HEK293 (cell line): ENCODE measurements at regions not wholly inside any gene's neighbourhood (a gene's known extent, or its start where the extent isn't known, plus 50 kb on each side); places are given as distances from the start of the nearest gene placed in this dataset.

Experiments used
- CTCF ChIA-PET: fragments of 350-600 bp; formaldehyde crosslinking; extraction: SDS; loops from one replicate; lab custom pipeline; 2021; ENCODE audit warnings: antibody characterized with exemption; lab: Yijun Ruan, JAX
- POLR2A ChIA-PET: fragments of 300-600 bp; formaldehyde crosslinking; extraction: SDS; loops from one replicate; lab custom pipeline; 2020; ENCODE audit warnings: antibody characterized with exemption, inconsistent platforms; lab: Yijun Ruan, JAX
- H3K27ac ChIP-seq: fragments of 200-500 bp; sonication (Bioruptor generic); 2 replicates; pipeline ENCODE4 v1.5.1; 2014; ENCODE audit warnings: low read depth, low read length, control low read depth, inconsistent platforms; ENCODE audit errors: extremely low read depth
- H3K36me3 ChIP-seq, 2 experiments: fragments of 200-500 bp in 1 of 2; sonication (Bioruptor generic) in 1 of 2; 1 replicate in 1 of 2; 2 replicates in 1 of 2; pipeline ENCODE4 v1.5.1; 2014 to 2017; ENCODE audit warnings: inconsistent platforms in 2 of 2, low read length in 2 of 2; ENCODE audit not compliant: control insufficient read depth in 2 of 2, insufficient read depth in 1 of 2
- H3K4me1 ChIP-seq: fragments of 200-500 bp; sonication (Bioruptor generic); 2 replicates; pipeline ENCODE4 v1.5.1; 2014; ENCODE audit warnings: mild to moderate bottlenecking, low read length, inconsistent platforms; ENCODE audit not compliant: control insufficient read depth, insufficient read depth
- H3K4me3 ChIP-seq: 2 replicates; pipeline ENCODE4 v1.5.1; 2011; ENCODE audit warnings: low read depth, mild to moderate bottlenecking, control low read depth, low read length, moderate library complexity
- H3K9me3 ChIP-seq: fragments of 200-500 bp; sonication (Bioruptor generic); 2 replicates; pipeline ENCODE4 v1.5.1; 2014; ENCODE audit warnings: low read depth, low read length, inconsistent platforms; ENCODE audit not compliant: control insufficient read depth, insufficient read depth
- GLIS1 ChIP-seq: fragments of 450-650 bp; formaldehyde crosslinking; IDR thresholded peaks from 2 replicates; pipeline ENCODE4 v1.5.1; 2016; ENCODE audit warnings: missing biosample characterization, missing genetic modification characterization
- HOXC10 ChIP-seq: sonication (generic); formaldehyde crosslinking; IDR thresholded peaks from 2 replicates; pipeline ENCODE4 v1.8.1; 2023; ENCODE audit warnings: mild to moderate bottlenecking, missing genetic modification reagents
- MEIS1 ChIP-seq: sonication (generic); formaldehyde crosslinking; IDR thresholded peaks from 2 replicates; pipeline ENCODE4 v1.8.1; 2022; ENCODE audit warnings: missing genetic modification reagents, mild to moderate bottlenecking, borderline replicate concordance
- OVOL3 ChIP-seq: fragments of 450-650 bp; formaldehyde crosslinking; IDR thresholded peaks from 2 replicates; pipeline ENCODE4 v1.5.1; 2016; ENCODE audit warnings: missing biosample characterization, missing genetic modification characterization
- SETDB1 ChIP-seq: IDR thresholded peaks from one replicate; pipeline ENCODE4 v1.6.1; 2017; ENCODE audit warnings: mild to moderate bottlenecking, low read length, moderate library complexity, mixed read lengths; ENCODE audit not compliant: insufficient read length
- ZBTB1 ChIP-seq: fragments of 450-650 bp; formaldehyde crosslinking; IDR thresholded peaks from 2 replicates; pipeline ENCODE4 v1.5.1; 2016; ENCODE audit warnings: missing biosample characterization, missing genetic modification characterization
- ZFP69B ChIP-seq: fragments of 450-650 bp; formaldehyde crosslinking; IDR thresholded peaks from 2 replicates; pipeline ENCODE4 v1.5.1; 2016; ENCODE audit warnings: missing biosample characterization, missing genetic modification characterization
- ZNF132 ChIP-seq: fragments of 450-650 bp; formaldehyde crosslinking; IDR thresholded peaks from 2 replicates; pipeline ENCODE4 v1.5.1; 2017; ENCODE audit warnings: missing biosample characterization, missing genetic modification characterization, borderline replicate concordance
- ZNF138 ChIP-seq: fragments of 450-650 bp; formaldehyde crosslinking; IDR thresholded peaks from 2 replicates; pipeline ENCODE4 v1.5.1; 2016; ENCODE audit warnings: missing biosample characterization, missing genetic modification characterization, borderline replicate concordance
- ZNF140 ChIP-seq: fragments of 450-650 bp; formaldehyde crosslinking; IDR thresholded peaks from 2 replicates; pipeline ENCODE4 v1.5.1; 2016; ENCODE audit warnings: missing biosample characterization, missing genetic modification characterization
- ZNF146 ChIP-seq: fragments of 450-650 bp; formaldehyde crosslinking; IDR thresholded peaks from 2 replicates; pipeline ENCODE4 v1.5.1; 2016; ENCODE audit warnings: missing biosample characterization, missing genetic modification characterization
- ZNF157 ChIP-seq: fragments of 450-650 bp; formaldehyde crosslinking; IDR thresholded peaks from 2 replicates; pipeline ENCODE4 v1.5.1; 2016; ENCODE audit warnings: missing biosample characterization, missing genetic modification characterization
- ZNF202 ChIP-seq: fragments of 450-650 bp; formaldehyde crosslinking; IDR thresholded peaks from 2 replicates; pipeline ENCODE4 v1.5.1; 2016; ENCODE audit warnings: missing biosample characterization, missing genetic modification characterization, borderline replicate concordance
- ZNF362 ChIP-seq: fragments of 450-650 bp; formaldehyde crosslinking; IDR thresholded peaks from 2 replicates; pipeline ENCODE4 v1.5.1; 2016; ENCODE audit warnings: missing biosample characterization, missing genetic modification characterization
- ZNF473 ChIP-seq: fragments of 450-650 bp; formaldehyde crosslinking; IDR thresholded peaks from 2 replicates; pipeline ENCODE4 v1.5.1; 2017; ENCODE audit warnings: missing biosample characterization, missing genetic modification characterization
- ZNF510 ChIP-seq: fragments of 450-650 bp; formaldehyde crosslinking; IDR thresholded peaks from 2 replicates; pipeline ENCODE4 v1.5.1; 2018; ENCODE audit warnings: mild to moderate bottlenecking, missing genetic modification characterization, missing biosample characterization; ENCODE audit not compliant: insufficient replicate concordance
- ZNF514 ChIP-seq: fragments of 450-650 bp; formaldehyde crosslinking; IDR thresholded peaks from 2 replicates; pipeline ENCODE4 v1.5.1; 2016; ENCODE audit warnings: missing biosample characterization, missing genetic modification characterization
- ZNF623 ChIP-seq: fragments of 450-650 bp; formaldehyde crosslinking; IDR thresholded peaks from 2 replicates; pipeline ENCODE4 v1.5.1; 2016; ENCODE audit warnings: missing biosample characterization, missing genetic modification characterization
- ZNF658 ChIP-seq: fragments of 450-650 bp; formaldehyde crosslinking; IDR thresholded peaks from 2 replicates; pipeline ENCODE4; 2016; ENCODE audit warnings: missing biosample characterization, missing genetic modification characterization
- ZNF677 ChIP-seq: fragments of 450-650 bp; IDR thresholded peaks from 2 replicates; pipeline ENCODE4 v1.5.0; 2018; ENCODE audit warnings: missing biosample characterization, mild to moderate bottlenecking, missing genetic modification characterization, moderate library complexity
- ZNF704 ChIP-seq: fragments of 450-650 bp; formaldehyde crosslinking; IDR thresholded peaks from 2 replicates; pipeline ENCODE4 v1.5.1; 2016; ENCODE audit warnings: missing biosample characterization, missing genetic modification characterization
- ZXDB ChIP-seq: fragments of 450-650 bp; formaldehyde crosslinking; IDR thresholded peaks from 2 replicates; pipeline ENCODE4 v1.5.1; 2016; ENCODE audit warnings: missing biosample characterization, missing genetic modification characterization
- TF ChIP-seq, protein P1 (sequence below): fragments of 450-650 bp; formaldehyde crosslinking; IDR thresholded peaks from 2 replicates; pipeline ENCODE4 v1.5.1; 2016; ENCODE audit warnings: missing biosample characterization, missing genetic modification characterization

DNA sequence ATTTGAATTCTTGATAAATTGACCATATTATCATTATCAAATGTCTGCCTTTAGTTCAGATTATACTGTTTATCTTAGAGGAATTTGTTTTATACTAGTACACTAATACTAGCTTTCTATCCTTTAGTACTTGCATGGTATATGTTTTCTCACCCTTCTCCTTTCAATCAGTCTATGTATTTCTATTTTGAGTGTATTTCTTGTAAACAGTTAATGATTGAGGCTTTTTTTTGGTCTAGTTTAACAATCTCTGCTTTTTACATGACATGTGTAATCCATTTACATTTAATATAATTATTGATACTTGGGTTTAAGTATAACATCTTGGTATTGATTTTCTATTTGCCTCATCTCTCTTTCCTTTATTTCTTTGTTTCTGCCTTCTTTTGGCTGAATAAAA lies 224.9 kb downstream of the CENPF start:
- CTCF ChIA-PET = interaction anchor here (0.7 kb wide), 1 partner anchor 26 kb away, joined by 3 read pairs; no protein-coding TSS in a partner anchor
- POLR2A ChIA-PET = no interaction called here
- peak; percentile 70 for TF ChIP-seq SETDB1
- no peak for TF ChIP-seq ZNF514 (tag by site-specific recombination)

GRCh38 chr1:214830941-214831340 lies 227.9 kb downstream of the CENPF start:
- ChIA-PET POLR2A (no interaction called here), CTCF (no interaction called here)
- no peaks in the 10 kb centered on the region for H3K36me3 ChIP-seq
- H3K27ac ChIP-seq = no peak overlapping the region
- H3K9me3 ChIP-seq = no peaks in the 10 kb centered on the region
- no peak for TF ChIP-seq ZNF138 (tag by site-specific recombination)
- no peak for TF ChIP-seq ZFP69B
- TF ChIP-seq ZNF140 (tag by site-specific recombination) = no peak
- no peak for TF ChIP-seq ZNF146 (tag by site-specific recombination)
- TF ChIP-seq ZNF510 = no peak
- no peak for TF ChIP-seq ZBTB1
- no peak for TF ChIP-seq HOXC10 (CRISPR knock-in tag)
- H3K4me3 ChIP-seq = no peak overlapping the region
- H3K4me1 ChIP-seq = no peaks in the 10 kb centered on the region

More for the DNA sequence above, 224.9 kb downstream of the CENPF start:
- Histone ChIP-seq H3K36me3 (no peaks in the 10 kb centered on the region), H3K9me3 (no peaks in the 10 kb centered on the region), H3K4me1 (no peaks in the 10 kb centered on the region), H3K27ac (no peak overlapping the region), H3K4me3 (no peak overlapping the region)

- Histone ChIP-seq H3K27ac (no peak overlapping the region), H3K36me3 (no peaks in the 10 kb centered on the region), H3K4me1 (no peaks in the 10 kb centered on the region), H3K4me3 (no peak overlapping the region), H3K9me3 (no peaks in the 10 kb centered on the region)
- ChIA-PET POLR2A (no interaction called here), CTCF (interaction anchor here (0.6 kb wide), 1 partner anchor 196 kb away, joined by 3 read pairs; no protein-coding TSS in a partner anchor)
- TF ChIP-seq ZNF202 (tag by site-specific recombination) (no peak), ZNF623 (peak; percentile 37; the same call in 1 of the 2 replicates), ZNF658 (tag by site-specific recombination) (no peak), ZNF132 (no peak)
Measured at GRCh38 chr1:214831956-214832355, 229.0 kb downstream of the CENPF start.

GRCh38 chr1:214833178-214833756 lies 230.3 kb downstream of the CENPF start:
- no peak overlapping the region for H3K4me3 ChIP-seq
- CTCF ChIA-PET = no interaction called here
- H3K36me3 ChIP-seq = no peaks in the 10 kb centered on the region
- no peak overlapping the region for H3K27ac ChIP-seq
- H3K4me1 ChIP-seq = no peaks in the 10 kb centered on the region
- POLR2A ChIA-PET = no interaction called here
- TF ChIP-seq ZXDB (tag by site-specific recombination) (no peak), ZNF473 (tag by site-specific recombination) (no peak), MEIS1 (CRISPR knock-in tag) (no peak), ZNF704 (no peak), ZNF677 (no peak), ZNF362 (tag by site-specific recombination) (no peak), OVOL3 (tag by site-specific recombination) (no peak), ZNF157 (tag by site-specific recombination) (no peak), GLIS1 (tag by site-specific recombination) (no peak)
- TF ChIP-seq, protein P1, sequence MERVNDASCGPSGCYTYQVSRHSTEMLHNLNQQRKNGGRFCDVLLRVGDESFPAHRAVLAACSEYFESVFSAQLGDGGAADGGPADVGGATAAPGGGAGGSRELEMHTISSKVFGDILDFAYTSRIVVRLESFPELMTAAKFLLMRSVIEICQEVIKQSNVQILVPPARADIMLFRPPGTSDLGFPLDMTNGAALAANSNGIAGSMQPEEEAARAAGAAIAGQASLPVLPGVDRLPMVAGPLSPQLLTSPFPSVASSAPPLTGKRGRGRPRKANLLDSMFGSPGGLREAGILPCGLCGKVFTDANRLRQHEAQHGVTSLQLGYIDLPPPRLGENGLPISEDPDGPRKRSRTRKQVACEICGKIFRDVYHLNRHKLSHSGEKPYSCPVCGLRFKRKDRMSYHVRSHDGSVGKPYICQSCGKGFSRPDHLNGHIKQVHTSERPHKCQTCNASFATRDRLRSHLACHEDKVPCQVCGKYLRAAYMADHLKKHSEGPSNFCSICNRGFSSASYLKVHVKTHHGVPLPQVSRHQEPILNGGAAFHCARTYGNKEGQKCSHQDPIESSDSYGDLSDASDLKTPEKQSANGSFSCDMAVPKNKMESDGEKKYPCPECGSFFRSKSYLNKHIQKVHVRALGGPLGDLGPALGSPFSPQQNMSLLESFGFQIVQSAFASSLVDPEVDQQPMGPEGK (tag by site-specific recombination) = no peak
- H3K9me3 ChIP-seq = no peaks in the 10 kb centered on the region
